ENCODE measurements at regions not wholly inside any gene's neighbourhood (a gene's known extent, or its start where the extent isn't known, plus 50 kb on each side); places are given as distances from the start of the nearest gene placed in this dataset.
"Not testable (repeated sequence)": the region's sequence is repeated elsewhere in the genome, so short reads cannot be mapped to it uniquely, and the experiment has no call there.

DNA sequence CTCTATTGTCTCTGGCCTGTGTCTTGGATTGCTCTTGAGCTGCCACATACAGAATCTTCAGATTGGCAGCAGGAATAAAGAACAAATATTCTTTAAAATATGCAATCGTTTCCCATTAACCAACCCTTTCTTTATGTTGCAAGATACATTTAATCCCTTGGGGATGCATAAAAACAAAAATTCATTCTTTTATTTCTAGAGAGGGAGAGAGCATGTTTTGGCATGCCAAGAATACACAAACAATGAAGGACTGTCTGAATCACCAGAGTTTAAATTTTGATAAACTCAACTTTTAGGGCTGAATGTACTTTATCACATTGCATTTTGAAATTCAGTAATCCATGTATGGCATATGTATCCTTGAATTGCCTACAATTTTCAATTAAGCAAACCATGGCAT lies 154.3 kb upstream of the SEMA3D start:
- no peaks in the 10 kb centered on the region for H3K36me3 ChIP-seq (ENCODE audit: insufficient read depth in 1 of 2, low read depth in 1 of 2)
- H3K9me3 ChIP-seq: no peaks in the 10 kb centered on the region
- no peak overlapping the region for H3K4me3 ChIP-seq
- H3K4me1 ChIP-seq: no peaks in the 10 kb centered on the region
- 41 to 50% (median 49%) methylated on average over 1 of the region's 1 CpG for WGBS, 3 donors
- H3K27ac ChIP-seq: no peak overlapping the region
- no peak for ATAC-seq
- no peak for DNase-seq
- TF ChIP-seq CTCF (IDR thresholded peaks at IDR 0.05): no peak
- no peaks in the 10 kb centered on the region for H3K27me3 ChIP-seq (ENCODE audit: insufficient read depth in 3 of 3, low read length in 2 of 3)
- intact Hi-C loops (cut with DNase I): no loop called here

GRCh38 chr7:85336086-85336485 lies 149.2 kb upstream of the SEMA3D start:
- intact Hi-C loops (cut with DNase I): no loop called here
- Histone ChIP-seq H3K4me1 (no peaks in the 10 kb centered on the region), H3K4me3 (no peak overlapping the region), H3K36me3 (ENCODE audit: insufficient read depth in 1 of 2, low read depth in 1 of 2) (no peaks in the 10 kb centered on the region), H3K9me3 (no peaks in the 10 kb centered on the region), H3K27ac (no peak overlapping the region), H3K27me3 (ENCODE audit: insufficient read depth in 3 of 3, low read length in 2 of 3) (no peaks in the 10 kb centered on the region)
- ATAC-seq (no peak), DNase-seq (no peak)
- TF ChIP-seq CTCF (IDR thresholded peaks at IDR 0.05): no peak
- 28 to 58% (median 43%) methylated on average over 1 of the region's 1 CpG for WGBS, 3 donors

DNA sequence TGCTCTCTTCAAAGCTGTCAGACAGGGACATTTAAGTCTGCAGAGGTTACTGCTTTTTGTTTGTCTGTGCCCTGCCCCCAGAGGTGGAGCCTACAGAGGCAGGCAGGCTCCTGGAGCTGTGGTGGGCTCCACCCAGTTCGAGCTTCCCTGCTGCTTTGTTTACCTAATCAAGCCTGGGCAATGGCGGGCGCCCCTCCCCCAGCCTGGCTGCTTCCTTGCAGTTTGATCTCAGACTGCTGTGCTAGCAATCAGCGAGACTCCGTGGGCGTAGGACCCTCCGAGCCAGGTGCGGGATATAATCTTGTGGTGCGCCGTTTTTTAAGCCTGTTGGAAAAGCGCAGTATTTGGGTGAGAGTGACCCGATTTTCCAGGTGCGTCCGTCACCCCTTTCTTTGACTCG lies 148.3 kb upstream of the SEMA3D start:
- H3K36me3 ChIP-seq (ENCODE audit: insufficient read depth in 1 of 2, low read depth in 1 of 2); H3K4me3 ChIP-seq; DNase-seq; H3K27ac ChIP-seq; intact Hi-C loops (cut with DNase I); H3K9me3 ChIP-seq; H3K27me3 ChIP-seq (ENCODE audit: insufficient read depth in 3 of 3, low read length in 2 of 3); ATAC-seq; H3K4me1 ChIP-seq: not testable (repeated sequence)
- WGBS, 3 donors: 77 to 84% (median 77%) methylated on average over 13 to 15 of the region's 15 CpGs

GRCh38 chr7:85328456-85328998 lies 141.7 kb upstream of the SEMA3D start:
- Histone ChIP-seq H3K4me1 (no peaks in the 10 kb centered on the region), H3K9me3 (no peaks in the 10 kb centered on the region), H3K27me3 (ENCODE audit: insufficient read depth in 3 of 3, low read length in 2 of 3) (no peaks in the 10 kb centered on the region), H3K36me3 (ENCODE audit: insufficient read depth in 1 of 2, low read depth in 1 of 2) (no peaks in the 10 kb centered on the region), H3K27ac (no peak overlapping the region), H3K4me3 (no peak overlapping the region)
- 67 to 76% (median 71%) methylated on average over 3 of the region's 3 CpGs for WGBS, 3 donors
- no peak for TF ChIP-seq CTCF (IDR thresholded peaks at IDR 0.05)
- ATAC-seq (no peak), DNase-seq (no peak)
- intact Hi-C loops (cut with DNase I): no loop called here

GRCh38 chr7:85324145-85324799 lies 137.4 kb upstream of the SEMA3D start:
- Histone ChIP-seq H3K36me3 (ENCODE audit: insufficient read depth in 1 of 2, low read depth in 1 of 2) (no peaks in the 10 kb centered on the region), H3K4me1 (no peaks in the 10 kb centered on the region), H3K27me3 (ENCODE audit: insufficient read depth in 3 of 3, low read length in 2 of 3) (no peaks in the 10 kb centered on the region), H3K9me3 (no peaks in the 10 kb centered on the region), H3K4me3 (no peak overlapping the region), H3K27ac (no peak overlapping the region)
- 49 to 54% (median 50%) methylated on average over 4 of the region's 4 CpGs for whole genome bisulfite sequencing, 3 donors
- ATAC-seq (no peak), DNase-seq (no peak)
- intact Hi-C loops (cut with DNase I): no loop called here
- no peak for TF ChIP-seq CTCF (IDR thresholded peaks at IDR 0.05)

All from psoas muscle (tissue), 7 donors.